ENCODE measurements at regions not wholly inside any gene's neighbourhood (a gene's known extent, or its start where the extent isn't known, plus 50 kb on each side); places are given as distances from the start of the nearest gene placed in this dataset.

DNA sequence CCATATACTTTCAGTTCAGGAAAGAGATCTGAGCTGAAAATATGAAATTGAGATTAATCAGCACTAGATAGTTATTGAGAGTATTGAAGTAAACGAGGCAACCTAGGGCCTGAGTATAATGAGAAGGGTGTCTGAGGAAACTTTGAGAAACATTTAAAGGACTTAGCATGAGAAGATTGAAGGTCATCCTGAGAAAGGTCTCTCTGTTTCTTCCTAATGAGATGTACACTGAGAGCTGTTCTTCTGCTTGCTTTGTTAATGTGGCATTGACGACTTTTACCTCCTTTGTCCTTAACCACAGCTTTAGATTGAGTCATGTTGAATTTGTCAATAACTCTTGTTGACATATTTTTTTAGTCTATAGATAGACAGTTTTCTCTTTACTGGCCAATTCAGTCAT lies 145.1 kb upstream of the ACTBL2 start:
- Histone ChIP-seq H2AFZ (ENCODE audit: low read length) (no peak overlapping the region), H3K9me3 (ENCODE audit: low read length) (no peaks in the 10 kb centered on the region), H3K9me2 (ENCODE audit: low read depth, low read length) (no peaks in the 10 kb centered on the region)

DNA sequence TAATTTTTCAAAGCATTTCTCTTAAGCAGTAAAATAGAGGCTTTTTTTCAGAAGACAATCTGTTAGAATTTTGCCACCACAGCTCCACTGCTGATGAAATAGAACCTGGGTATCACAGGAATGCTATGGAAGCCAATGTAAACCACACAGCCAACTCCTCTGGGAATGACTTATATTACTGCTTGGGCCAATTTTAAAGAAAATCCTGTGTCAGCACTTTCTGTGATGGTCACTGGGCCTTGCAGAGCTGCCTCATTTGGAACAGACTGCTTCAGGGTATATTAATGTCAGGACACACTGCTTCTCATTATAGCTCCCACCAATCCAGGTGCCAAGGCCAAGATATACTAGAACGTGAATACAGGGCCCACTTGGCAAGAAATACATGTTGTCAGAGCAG lies 144.1 kb upstream of the ACTBL2 start:
- Histone ChIP-seq H3K4me1 (ENCODE audit: insufficient read depth, low read length, severe bottlenecking) (no peaks in the 10 kb centered on the region), H4K20me1 (ENCODE audit: insufficient read depth, low read length) (no peaks in the 10 kb centered on the region), H3K36me3 (ENCODE audit: insufficient read depth, low read length) (no peaks in the 10 kb centered on the region), H3K9ac (ENCODE audit: low read length) (no peak overlapping the region), H3K4me2 (ENCODE audit: low read length) (no peak overlapping the region), H3K27ac (ENCODE audit: low read depth, low read length, poor library complexity, severe bottlenecking) (no peak overlapping the region), H3F3A (ENCODE audit: insufficient read depth, low read length) (no peaks in the 10 kb centered on the region), H3K4me3 (ENCODE audit: low read depth, low read length, poor library complexity, severe bottlenecking) (no peak overlapping the region), H2AFZ (ENCODE audit: low read length) (no peak overlapping the region), H3K9me2 (ENCODE audit: low read depth, low read length) (no peaks in the 10 kb centered on the region), H3K79me2 (ENCODE audit: insufficient read depth, low read length) (no peaks in the 10 kb centered on the region), H3K27me3 (ENCODE audit: insufficient read depth, low read length) (no peaks in the 10 kb centered on the region), H3K9me3 (ENCODE audit: low read length) (no peaks in the 10 kb centered on the region)
- TF ChIP-seq, protein P1, sequence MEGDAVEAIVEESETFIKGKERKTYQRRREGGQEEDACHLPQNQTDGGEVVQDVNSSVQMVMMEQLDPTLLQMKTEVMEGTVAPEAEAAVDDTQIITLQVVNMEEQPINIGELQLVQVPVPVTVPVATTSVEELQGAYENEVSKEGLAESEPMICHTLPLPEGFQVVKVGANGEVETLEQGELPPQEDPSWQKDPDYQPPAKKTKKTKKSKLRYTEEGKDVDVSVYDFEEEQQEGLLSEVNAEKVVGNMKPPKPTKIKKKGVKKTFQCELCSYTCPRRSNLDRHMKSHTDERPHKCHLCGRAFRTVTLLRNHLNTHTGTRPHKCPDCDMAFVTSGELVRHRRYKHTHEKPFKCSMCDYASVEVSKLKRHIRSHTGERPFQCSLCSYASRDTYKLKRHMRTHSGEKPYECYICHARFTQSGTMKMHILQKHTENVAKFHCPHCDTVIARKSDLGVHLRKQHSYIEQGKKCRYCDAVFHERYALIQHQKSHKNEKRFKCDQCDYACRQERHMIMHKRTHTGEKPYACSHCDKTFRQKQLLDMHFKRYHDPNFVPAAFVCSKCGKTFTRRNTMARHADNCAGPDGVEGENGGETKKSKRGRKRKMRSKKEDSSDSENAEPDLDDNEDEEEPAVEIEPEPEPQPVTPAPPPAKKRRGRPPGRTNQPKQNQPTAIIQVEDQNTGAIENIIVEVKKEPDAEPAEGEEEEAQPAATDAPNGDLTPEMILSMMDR (IDR thresholded peaks at IDR 0.05; ENCODE audit: low read length), result no peak
- TF ChIP-seq EZH2 (IDR thresholded peaks at IDR 0.05; ENCODE audit: borderline replicate concordance, low read length), result no peak

More for the DNA sequence above, 145.1 kb upstream of the ACTBL2 start:
- H3K4me2 ChIP-seq (ENCODE audit: low read length), result no peak overlapping the region
- H3K27ac ChIP-seq (ENCODE audit: low read depth, low read length, poor library complexity, severe bottlenecking), result no peak overlapping the region
- TF ChIP-seq, protein P1 (IDR thresholded peaks at IDR 0.05; ENCODE audit: low read length), result no peak
- TF ChIP-seq EZH2 (IDR thresholded peaks at IDR 0.05; ENCODE audit: borderline replicate concordance, low read length), result no peak
- no peaks in the 10 kb centered on the region for H3K4me1 ChIP-seq (ENCODE audit: insufficient read depth, low read length, severe bottlenecking)
- no peaks in the 10 kb centered on the region for H3K27me3 ChIP-seq (ENCODE audit: insufficient read depth, low read length)
- no peak overlapping the region for H3K4me3 ChIP-seq (ENCODE audit: low read depth, low read length, poor library complexity, severe bottlenecking)
- no peaks in the 10 kb centered on the region for H3K79me2 ChIP-seq (ENCODE audit: insufficient read depth, low read length)
- H3K36me3 ChIP-seq (ENCODE audit: insufficient read depth, low read length), result no peaks in the 10 kb centered on the region
- no peak overlapping the region for H3K9ac ChIP-seq (ENCODE audit: low read length)
- H4K20me1 ChIP-seq (ENCODE audit: insufficient read depth, low read length), result no peaks in the 10 kb centered on the region
- no peaks in the 10 kb centered on the region for H3F3A ChIP-seq (ENCODE audit: insufficient read depth, low read length)

GRCh38 chr5:57621624-57622023 lies 139.0 kb upstream of the ACTBL2 start:
- TF ChIP-seq EZH2 (IDR thresholded peaks at IDR 0.05; ENCODE audit: borderline replicate concordance, low read length), result no peak
- TF ChIP-seq, protein P1 (IDR thresholded peaks at IDR 0.05; ENCODE audit: low read length), result no peak
- H3K4me2 ChIP-seq (ENCODE audit: low read length), result no peak overlapping the region

More at GRCh38 chr5:57621624-57622023, 139.0 kb upstream of the ACTBL2 start:
- Histone ChIP-seq H3K9me2 (ENCODE audit: low read depth, low read length) (no peaks in the 10 kb centered on the region), H3K27me3 (ENCODE audit: insufficient read depth, low read length) (no peaks in the 10 kb centered on the region), H2AFZ (ENCODE audit: low read length) (no peak overlapping the region), H4K20me1 (ENCODE audit: insufficient read depth, low read length) (no peaks in the 10 kb centered on the region), H3K27ac (ENCODE audit: low read depth, low read length, poor library complexity, severe bottlenecking) (no peak overlapping the region), H3K36me3 (ENCODE audit: insufficient read depth, low read length) (no peaks in the 10 kb centered on the region), H3K4me3 (ENCODE audit: low read depth, low read length, poor library complexity, severe bottlenecking) (no peak overlapping the region), H3K9me3 (ENCODE audit: low read length) (no peaks in the 10 kb centered on the region), H3K9ac (ENCODE audit: low read length) (no peak overlapping the region), H3F3A (ENCODE audit: insufficient read depth, low read length) (no peaks in the 10 kb centered on the region), H3K4me1 (ENCODE audit: insufficient read depth, low read length, severe bottlenecking) (no peaks in the 10 kb centered on the region), H3K79me2 (ENCODE audit: insufficient read depth, low read length) (no peaks in the 10 kb centered on the region)
